HG03457 (cell line): ENCODE measurements at regions not wholly inside any gene's neighbourhood (a gene's known extent, or its start where the extent isn't known, plus 50 kb on each side); places are given as distances from the start of the nearest gene placed in this dataset.
"Not testable (repeated sequence)": the region's sequence is repeated elsewhere in the genome, so short reads cannot be mapped to it uniquely, and the experiment has no call there.

Source experiments
- ATAC-seq: cut with Tn5 transposase; IDR thresholded peaks from one replicate; pipeline ENCODE4 v1.9.1; 2021; ENCODE audit warnings: moderate number of reproducible peaks; ENCODE audit not compliant: unreplicated experiment

DNA sequence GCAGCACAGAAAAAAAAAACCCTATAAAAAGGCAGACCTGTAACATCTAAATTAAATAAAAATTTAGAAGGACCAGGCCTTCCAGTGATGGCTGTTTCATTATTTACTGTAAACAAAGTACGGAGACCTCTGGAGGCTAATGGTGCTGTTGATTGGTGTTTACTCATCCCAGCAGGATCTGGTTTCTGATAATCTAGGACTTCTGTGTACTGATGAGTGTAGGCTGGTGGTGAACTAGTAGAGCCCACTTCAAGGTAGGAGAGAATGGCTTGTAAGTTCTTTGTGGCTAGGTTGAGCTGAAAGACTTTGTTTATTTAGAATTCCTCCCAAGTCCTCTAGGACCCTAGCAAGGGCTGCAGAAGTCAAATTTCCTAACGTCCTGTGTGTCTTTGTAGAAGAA, 398.1 kb upstream of the PITX2 start:
- ATAC-seq = no peak

DNA sequence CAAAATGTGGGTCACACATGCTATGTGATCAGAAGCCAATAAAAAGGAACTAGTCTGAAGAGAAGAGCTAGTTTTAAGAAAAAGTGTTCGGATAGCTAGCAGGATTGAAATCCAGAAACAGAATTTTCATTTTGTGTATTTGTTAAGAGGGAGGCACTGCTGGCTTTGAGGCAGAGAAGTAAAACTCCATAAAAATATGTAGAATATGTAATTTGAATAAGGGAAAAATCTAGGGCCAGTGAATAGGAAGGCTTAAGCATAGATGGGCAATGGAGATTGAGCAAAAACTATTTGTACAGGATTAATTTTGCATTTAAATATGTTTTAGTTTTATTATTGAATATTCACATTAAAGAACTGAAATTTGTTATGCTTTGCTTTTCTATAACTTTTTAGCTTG, 399.9 kb upstream of the PITX2 start:
- no peak for ATAC-seq

DNA sequence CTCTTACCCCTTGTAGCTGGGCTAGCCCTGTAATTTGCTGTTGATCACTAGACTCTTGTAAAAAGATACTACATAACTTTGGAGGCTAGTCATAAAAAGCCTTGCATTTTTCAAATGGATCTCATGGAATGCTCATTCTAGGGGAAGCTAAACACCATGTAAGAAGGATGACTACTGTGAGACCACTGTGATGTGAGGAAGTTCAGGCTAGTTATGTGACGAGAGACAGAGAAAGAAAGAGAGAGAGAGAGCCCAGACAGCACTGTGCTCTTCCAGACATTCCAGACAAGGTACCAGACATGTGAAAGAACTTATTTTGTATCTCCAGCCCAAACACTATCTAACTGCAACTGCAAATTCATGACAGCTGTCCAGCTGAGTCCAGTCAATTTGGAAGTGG, 404.6 kb upstream of the PITX2 start:
- ATAC-seq = no peak

DNA sequence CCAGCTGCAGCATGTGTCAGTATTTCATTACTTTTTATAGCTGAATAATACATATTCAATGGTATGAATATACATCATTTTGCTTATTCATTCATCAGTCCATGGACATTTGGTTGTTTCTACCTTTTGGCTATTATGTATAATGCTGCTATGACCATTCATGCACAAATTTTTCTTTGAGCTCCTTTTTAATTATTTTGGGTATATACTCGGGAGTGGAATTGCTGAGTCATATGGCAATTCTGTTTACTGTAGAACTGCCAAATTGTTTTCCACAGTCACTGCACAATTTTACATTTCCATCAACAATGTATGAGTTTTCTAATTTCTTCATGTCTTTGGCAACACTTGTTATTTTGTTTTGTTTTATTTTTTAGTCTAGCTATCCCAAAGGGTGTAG, 405.9 kb upstream of the PITX2 start:
- ATAC-seq = no peak

DNA sequence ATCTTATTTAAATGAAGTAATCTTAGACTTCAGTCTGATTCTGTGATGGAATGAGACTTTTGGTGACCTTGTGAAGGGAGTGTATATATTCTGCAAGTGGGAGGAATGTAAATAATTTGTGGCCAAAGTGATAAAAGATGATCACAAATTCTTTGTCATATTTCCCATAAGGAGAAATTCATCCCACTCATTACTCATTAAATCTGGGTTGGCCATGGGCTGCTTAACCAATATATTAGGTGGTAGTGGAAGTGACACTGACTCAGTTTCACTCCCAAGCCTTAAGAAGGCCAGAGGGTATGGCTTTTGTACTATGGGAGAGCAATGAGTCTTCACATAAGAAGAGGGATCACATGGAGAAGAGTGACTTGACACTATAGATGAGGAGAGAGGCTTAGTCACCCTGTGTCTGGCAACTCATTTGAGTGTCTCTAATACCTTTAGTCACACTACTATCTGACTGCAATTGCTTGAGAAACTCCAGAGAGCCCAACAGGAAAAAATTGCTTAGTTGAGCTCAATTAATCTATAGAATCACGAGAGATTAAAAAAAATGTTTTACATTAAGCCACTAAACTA, 408.2 kb upstream of the PITX2 start:
- ATAC-seq = no peak

DNA sequence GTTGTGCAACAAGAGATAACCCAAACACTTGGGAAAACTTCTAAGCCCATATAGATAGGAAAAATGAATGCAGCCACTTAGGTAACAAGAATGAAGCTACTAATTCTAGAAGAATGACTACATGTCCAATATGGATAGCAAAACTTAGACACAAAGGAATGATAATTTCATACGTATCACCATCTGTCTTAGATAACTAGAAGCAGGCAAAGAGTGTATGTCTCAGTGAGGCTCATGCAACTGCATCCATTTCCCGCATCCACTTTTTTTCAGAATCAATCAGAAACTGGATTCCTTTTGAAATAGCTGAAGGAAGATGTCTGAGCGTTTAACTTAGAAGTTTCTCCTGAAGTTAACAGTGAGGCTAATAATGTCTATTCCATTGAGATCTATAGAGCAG, 408.7 kb upstream of the PITX2 start:
- no peak for ATAC-seq

DNA sequence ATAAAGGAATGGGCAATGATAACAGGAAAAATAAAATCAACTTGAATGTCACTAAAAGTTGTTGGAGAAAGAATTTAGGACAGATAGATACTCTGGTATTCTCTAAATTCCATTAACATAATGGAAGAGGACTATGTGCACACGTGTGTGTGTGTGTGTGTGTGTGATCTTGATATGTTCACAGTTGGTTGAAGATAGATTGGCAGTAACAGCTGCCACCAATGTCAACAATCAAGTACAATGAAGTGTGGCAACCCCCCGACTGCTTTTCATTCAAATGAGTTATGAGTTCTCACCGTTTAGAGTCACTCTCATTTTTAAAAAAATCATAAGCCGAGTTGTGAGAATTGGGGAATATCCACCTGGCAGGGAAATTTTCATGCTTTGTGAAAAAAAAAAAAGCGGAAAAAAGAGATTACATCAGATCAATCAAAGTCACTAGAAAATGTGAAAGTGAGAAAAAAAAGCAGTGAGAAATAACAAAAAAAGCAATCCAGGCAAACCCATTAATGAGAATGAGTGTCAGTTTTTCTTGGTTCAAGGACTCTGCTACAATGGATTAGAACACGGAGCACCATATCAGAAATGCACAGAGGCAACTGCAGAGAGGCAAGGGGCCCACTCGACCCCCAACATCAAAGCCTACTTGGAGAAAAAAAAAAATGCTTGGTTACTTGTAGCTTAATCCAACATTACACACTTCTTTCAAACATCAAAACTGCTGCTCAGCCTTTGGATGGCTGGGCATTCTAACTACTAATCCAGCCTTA, 414.9 kb upstream of the PITX2 start:
- ATAC-seq = no peak

DNA sequence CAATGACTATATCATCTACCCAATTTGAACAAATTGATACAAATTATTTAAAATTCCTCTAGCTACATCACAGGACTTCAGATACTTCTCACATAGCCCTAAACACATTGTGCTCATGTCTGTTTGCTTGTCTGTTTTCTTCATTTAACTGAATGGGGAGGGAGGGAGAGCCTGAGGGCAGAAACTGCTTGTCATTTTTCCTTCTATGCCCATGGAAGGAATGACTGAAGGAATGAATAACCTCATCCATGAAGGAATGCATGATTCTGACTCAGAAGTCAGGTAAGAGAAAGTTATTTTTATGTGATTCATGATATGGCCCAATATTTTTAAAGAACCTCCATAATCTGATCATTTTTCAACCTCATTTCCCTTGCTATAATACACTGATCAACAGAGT, 418.0 kb upstream of the PITX2 start:
- ATAC-seq = no peak

DNA sequence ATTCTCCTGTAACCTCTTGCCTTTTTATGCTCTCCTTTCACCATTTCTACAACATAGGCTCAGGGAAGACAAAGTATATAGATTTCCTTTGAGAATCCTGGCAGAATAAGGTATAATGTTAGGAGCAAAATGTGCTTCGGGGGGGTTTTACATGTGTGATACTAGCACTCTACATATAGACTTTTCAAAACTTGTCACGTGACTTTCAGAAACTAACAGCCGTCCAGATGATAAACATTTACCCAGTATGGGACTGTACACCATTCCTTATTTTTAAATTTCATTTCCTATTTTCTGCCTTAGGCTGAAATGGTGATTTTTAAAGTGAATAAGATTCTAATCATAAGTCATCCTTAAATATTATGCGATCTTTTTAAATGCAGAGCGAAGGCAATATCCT, 420.4 kb upstream of the PITX2 start:
- no peak for ATAC-seq

DNA sequence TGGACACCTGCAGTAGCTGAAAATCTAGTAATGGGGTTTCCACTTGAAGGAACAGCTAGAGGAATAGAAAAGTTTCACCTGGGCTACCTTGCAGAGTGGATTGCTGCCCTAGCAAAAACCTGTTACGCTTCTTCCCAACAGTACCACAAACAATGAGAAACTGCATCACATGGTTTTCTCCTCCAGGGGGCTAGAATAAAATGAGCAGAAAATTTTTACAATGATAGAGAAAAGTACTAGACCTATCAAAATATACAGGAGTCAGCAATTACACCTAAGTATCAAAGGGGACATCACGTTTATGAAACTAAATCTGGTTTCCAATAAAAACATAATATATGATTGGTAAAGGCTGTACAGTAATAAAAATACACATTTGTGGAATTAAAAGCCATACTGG, 423.1 kb upstream of the PITX2 start:
- ATAC-seq = no peak

DNA sequence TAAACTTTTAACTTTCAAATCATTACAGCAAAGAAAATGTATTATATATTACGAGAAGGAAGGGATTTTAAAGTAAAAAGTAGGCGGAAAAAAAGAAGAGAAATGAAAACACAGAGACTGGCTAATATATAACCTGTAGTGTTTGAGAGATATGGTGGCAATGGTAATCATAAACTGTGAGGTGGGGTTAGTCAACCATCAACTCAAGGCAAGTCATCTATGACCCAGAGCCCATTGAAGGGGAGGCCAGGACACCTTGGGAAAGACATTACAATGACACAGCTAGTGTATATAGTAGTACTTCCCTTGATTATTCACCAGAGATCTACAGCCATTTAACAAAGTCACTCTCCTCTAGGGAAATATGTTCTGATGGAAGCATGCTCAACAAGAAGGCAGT, 423.9 kb upstream of the PITX2 start:
- ATAC-seq = no peak

DNA sequence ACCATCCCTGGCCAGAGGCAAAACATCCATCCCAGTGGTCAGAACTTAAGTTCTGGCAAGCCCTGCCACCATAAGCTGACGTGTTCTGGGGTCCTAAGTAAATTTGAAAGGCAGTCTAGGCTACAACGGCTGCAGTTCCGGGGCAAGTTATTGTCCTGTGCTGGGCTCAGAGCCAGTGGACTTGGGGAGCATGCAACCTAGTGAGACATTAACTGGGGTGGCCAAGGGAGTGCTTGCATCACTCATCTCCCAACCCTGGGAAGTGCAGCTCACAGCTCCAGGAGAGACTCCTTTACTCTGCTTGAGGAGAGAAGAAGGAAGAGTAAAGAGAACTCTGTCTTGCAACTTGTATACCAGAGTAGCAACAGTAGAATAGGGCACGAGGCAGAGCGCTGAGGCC, 425.4 kb upstream of the PITX2 start:
- ATAC-seq = no peak

DNA sequence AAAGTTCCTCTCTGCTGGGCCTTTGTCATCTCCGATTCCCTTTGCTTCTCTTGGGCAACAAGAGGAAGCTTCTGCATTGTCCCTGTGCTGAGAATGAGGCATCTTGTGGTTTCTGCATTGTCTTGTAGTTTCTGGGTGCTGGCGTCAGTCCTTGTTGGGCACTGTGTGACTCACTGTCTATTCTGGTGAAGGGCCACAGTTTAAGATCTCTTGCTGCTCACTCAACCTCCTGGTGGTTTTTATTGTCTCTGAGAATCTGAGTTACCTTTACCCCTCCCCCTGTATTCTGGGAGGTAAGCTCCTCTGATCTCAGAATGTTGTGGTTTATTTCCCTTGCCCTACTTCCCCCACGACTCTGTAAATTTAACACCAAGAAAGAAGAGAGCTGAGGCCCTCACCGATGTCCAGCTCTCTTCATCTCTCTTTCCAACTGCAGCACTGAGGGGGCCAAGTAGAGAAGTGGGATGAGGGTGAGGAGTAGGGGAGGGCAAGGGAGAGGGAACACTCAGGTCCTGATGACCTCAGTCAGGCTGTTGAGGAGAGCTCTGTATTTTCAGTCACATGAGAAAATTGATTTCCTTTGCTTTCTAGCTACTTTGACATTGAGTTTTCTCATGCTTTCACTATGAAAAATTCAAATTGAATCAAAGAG, 441.6 kb upstream of the PITX2 start:
- no peak for ATAC-seq

DNA sequence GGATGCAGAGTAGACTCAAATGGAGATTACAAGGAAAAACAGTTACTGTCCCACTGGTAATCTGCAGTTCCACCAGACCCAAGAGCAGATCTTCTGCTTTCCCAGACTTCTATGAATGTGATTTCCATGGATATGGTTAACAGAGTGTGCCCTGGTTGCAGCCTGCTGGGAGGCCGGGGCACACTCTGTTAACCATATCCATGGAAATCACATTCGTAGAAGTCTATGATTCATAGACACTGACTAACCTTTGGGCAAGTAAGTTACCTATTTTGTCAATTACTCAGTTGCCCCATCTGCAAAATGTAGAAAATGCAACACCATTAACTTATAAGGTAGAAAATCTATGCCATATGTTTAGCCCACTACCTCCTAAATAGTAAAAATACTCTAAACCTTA, 443.1 kb upstream of the PITX2 start:
- no peak for ATAC-seq

DNA sequence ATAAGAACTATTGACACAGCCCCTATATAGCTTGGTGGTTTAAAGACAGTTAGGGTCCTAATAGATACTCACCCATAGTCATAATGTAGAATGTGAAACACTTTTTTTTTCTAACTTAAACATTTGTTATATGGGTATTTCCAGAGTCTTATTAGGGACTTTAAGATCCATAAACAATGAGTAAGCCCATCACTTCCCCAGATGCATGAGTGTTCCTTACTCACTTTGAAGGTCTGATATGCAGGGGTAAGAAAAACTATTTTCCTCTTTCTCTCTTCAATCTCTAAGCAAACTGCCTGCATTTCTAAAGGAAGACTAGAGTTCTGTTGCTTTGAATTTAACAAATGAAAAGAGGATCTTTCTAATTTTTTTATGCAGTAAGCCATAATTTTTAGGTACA, 443.6 kb upstream of the PITX2 start:
- no peak for ATAC-seq

DNA sequence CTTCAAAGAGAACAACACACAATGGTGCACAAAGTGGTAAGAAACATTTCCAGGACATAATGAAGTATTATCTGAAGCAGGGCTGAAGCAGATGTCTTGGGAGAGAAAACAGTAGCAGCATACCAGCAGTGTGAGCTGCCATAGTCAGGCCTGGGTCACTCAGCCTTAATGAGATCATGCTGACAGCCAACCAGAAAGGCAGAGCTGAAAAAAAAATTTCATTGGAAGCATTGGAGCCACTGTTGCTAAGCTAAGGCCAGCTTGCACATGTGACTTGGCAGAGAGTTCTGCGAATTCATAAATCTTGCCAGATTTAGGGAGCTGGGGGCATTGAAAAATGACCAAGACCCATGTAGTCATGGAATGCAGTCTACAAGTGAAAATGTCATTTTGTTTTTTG, 444.0 kb upstream of the PITX2 start:
- ATAC-seq = no peak

DNA sequence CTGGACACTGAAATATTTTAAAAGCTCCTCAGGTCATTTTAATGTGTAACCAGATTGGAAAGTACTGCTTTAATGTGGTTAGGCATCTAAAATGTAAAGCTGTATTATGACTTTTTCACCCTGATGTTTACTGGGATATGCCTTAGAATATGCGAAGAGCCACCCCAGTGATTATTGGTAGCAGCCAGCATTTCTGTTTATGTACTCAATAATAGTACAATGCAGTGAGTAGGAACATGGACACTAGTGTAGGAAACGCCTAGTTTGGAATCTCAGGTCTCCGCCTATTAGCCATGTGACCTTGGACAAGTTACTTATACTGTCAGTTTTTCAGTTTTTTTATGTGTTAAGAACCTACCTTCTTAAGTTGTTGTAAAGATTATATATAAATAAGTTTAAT, 446.0 kb upstream of the PITX2 start:
- ATAC-seq = no peak

DNA sequence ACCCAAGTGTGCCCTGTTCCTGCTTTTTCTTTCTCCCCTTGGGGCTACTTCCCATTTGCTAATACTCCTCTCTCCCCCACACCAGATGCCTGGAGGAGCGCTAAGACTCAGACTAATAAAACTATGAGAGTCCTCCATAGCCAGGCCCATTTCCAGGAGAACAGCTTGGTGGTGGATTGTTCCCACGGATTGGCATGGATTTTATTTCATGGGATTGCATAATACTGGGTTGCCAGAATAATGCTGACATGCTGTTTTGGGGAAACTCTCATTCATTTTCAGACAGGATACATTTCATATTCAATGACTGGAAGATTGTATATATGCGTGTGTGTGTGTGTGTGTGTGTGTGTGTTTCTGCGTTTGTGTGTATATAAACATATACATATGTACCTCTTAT, 447.5 kb upstream of the PITX2 start:
- ATAC-seq = no peak

DNA sequence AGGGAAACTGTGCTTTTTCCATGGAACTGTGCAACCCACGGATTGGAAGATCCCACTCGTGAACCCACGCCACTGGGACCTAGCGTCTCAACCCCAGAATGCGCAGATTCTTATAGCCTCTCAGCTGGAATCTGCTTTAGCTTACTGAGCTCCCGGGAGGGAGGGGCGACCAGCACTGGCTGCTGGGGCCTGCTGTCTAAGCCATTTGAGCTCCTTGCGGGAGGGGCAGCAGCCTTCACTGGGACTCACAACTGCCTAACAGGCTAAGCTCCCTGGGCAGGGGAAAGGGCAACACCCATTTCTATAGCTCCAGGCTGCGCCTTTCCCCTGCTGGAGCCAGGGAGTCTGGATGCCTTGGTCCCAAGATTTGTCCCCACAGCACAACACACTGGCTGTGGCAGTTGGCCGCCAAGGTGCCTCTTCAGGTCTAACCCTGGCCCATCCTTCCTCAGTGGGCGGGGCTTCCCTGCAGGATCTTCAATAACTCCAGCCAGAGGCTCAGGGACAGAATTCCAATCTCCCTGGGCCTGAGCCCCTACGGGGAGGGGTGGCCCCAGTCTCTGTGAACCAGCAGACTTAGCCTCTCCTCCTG, 451.7 kb upstream of the PITX2 start:
- ATAC-seq = no peak

DNA sequence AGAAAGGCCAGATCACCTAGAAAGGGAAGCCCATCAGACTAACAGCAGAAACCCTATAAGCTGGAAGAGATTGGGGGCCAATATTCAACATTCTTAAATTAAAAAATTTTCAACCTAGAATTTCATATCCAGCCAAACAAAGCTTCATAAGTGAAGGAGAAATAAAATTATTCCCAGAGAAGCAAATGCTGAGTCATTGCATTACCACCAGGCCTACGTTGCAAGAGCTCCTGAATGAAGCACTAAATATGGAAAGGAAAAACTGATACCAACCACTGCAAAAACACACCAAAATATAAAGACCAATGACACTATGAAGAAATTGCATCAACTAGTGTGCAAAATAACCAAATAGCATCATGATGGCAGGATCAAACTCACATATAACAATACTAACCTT, 453.4 kb upstream of the PITX2 start:
- ATAC-seq = not testable (repeated sequence)

DNA sequence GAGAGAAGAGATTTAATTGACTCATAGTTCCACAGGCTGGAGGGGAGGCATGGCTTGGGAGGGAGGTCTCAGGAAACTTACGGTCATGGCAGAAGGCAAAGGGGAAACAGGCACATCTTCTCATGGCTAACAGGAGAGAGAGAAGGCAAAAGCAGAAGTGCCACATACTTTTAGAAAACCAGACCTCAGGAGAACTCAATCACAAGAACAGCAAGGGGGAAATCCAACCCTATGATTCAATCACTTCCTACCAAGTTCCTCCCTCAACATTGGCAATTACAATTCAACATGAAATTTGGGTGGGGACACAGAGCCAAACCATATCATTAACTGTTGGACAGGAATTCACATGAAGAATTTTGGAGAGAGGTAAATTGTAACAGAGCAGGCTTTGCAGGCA, 485.3 kb upstream of the PITX2 start:
- ATAC-seq = no peak

DNA sequence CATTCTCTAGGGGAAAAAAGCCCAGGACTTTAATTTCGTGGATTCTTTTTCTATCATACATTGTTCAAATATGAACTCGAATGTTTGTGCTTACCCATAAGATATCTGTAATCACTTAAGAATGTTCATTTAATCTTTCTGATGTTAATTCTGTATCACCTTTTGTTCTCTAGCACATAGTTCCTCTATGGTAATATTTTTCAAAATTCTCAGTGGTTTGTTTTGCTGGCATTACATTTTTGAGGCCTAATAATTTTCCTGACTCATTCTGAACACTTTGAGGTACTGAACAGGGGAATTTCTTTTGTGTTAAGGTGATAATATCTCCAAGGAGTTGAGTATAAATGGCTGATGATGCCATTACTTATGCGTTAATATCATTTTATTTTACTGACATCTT, 490.7 kb upstream of the PITX2 start:
- no peak for ATAC-seq
